ENCODE measurements at regions not wholly inside any gene's neighbourhood (a gene's known extent, or its start where the extent isn't known, plus 50 kb on each side); places are given as distances from the start of the nearest gene placed in this dataset.

DNA sequence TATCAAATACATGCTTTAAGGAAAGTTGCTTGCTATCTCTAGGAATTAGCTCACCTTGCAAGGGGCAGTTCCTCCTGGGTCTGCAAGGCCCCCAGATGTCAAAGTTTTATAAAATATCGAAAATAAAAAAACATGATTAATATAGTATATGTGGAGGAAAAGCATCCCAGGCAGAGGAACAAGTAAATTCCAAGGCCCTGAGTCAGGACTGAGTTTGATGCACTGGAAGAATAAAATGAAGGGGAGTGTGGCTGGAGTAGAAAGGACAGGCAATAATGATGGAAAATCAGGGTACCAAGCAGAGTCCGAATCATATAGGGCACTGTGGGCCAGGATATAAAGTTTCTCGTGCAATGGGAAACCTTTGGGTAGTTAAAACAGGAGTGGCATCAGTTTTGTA lies 112.4 kb upstream of the EEPD1 start:
- TF ChIP-seq CTCF (IDR thresholded peaks at IDR 0.05): no peak
- no peak for TF ChIP-seq ZFX (IDR thresholded peaks at IDR 0.05; ENCODE audit: borderline replicate concordance)

All from 22Rv1 (cell line).